ENCODE measurements at regions not wholly inside any gene's neighbourhood (a gene's known extent, or its start where the extent isn't known, plus 50 kb on each side); places are given as distances from the start of the nearest gene placed in this dataset.

- intact Hi-C loops (cut with DNase I) = no loop called here
- TF ChIP-seq, protein P1, sequence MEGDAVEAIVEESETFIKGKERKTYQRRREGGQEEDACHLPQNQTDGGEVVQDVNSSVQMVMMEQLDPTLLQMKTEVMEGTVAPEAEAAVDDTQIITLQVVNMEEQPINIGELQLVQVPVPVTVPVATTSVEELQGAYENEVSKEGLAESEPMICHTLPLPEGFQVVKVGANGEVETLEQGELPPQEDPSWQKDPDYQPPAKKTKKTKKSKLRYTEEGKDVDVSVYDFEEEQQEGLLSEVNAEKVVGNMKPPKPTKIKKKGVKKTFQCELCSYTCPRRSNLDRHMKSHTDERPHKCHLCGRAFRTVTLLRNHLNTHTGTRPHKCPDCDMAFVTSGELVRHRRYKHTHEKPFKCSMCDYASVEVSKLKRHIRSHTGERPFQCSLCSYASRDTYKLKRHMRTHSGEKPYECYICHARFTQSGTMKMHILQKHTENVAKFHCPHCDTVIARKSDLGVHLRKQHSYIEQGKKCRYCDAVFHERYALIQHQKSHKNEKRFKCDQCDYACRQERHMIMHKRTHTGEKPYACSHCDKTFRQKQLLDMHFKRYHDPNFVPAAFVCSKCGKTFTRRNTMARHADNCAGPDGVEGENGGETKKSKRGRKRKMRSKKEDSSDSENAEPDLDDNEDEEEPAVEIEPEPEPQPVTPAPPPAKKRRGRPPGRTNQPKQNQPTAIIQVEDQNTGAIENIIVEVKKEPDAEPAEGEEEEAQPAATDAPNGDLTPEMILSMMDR (IDR thresholded peaks at IDR 0.05) = no peak
- no peak for TF ChIP-seq POLR2A (IDR thresholded peaks at IDR 0.05)
- Histone ChIP-seq H3K4me1 (no peaks in the 10 kb centered on the region), H3K27ac (no peak overlapping the region), H3K36me3 (replicated peaks in 1 of 2; ENCODE audit: insufficient read depth in 1 of 2, low read depth in 2 of 2) (no peaks in the 10 kb centered on the region), H3K27me3 (no peaks in the 10 kb centered on the region), H3K4me3 (no peak overlapping the region), H3K9me3 (no peaks in the 10 kb centered on the region)
- DNase-seq = no peak
- no peak for ATAC-seq
These were observed 398.7 kb downstream of the DSEL start for GRCh38 chr18:67117804-67118203.

DNA sequence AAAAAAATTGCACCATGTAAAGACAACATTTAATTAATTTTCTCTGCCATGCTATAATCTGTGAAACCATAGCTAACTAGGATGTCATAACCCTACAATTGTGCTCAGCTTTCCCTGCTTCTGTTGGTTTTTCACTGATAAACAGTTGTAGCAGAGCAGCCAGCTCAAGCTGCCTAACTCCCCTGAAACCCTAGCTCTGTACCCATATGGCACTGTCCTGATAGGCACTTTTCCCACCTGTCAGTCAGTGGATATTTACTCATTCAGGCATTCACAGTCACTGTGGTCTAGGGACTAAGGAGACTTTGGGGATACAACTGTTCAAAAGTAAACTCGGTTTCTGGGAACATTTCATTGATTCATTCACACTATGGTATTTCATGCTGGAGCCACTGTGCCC, 407.0 kb downstream of the DSEL start:
- TF ChIP-seq, protein P1 (IDR thresholded peaks at IDR 0.05) = no peak
- TF ChIP-seq POLR2A (IDR thresholded peaks at IDR 0.05) = no peak
- no peaks in the 10 kb centered on the region for H3K27me3 ChIP-seq
- intact Hi-C loops (cut with DNase I) = loop anchor here (5.0 kb wide), 1 partner anchor 93 kb away; no protein-coding TSS in a partner anchor
- DNase-seq (peak in 2 of 4 donors; percentile 6 to 25), ATAC-seq (peak; percentile 53)
- H3K36me3 ChIP-seq (replicated peaks in 1 of 2; ENCODE audit: insufficient read depth in 1 of 2, low read depth in 2 of 2) = no peaks in the 10 kb centered on the region
- no peaks in the 10 kb centered on the region for H3K9me3 ChIP-seq
- WGBS, 2 donors = 25 to 32% methylated on average over 1 of the region's 1 CpG
- no peak overlapping the region for H3K4me3 ChIP-seq
- H3K27ac ChIP-seq = no peak overlapping the region
- H3K4me1 ChIP-seq = peaks cover 16% of the 10 kb centered on the region

DNA sequence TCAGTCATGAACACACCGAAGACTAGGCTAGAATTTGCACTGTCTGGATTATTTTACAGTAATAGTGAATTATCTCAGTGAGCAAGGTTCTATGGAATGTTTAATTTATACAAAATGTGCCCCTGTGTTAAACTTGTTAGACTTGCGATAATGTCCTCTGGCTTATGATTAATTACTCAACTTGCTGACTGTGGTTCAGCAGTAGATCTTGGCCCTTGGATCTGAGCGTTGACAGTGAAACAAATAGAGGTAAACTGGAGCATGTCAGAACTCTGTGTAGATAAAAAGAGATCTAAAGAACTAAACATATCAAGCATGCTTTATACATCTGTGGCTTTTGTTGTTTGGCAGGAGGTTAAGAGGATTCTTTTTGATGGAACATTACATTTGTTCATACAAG, 407.6 kb downstream of the DSEL start:
- Histone ChIP-seq H3K9me3 (no peaks in the 10 kb centered on the region), H3K36me3 (replicated peaks in 1 of 2; ENCODE audit: insufficient read depth in 1 of 2, low read depth in 2 of 2) (no peaks in the 10 kb centered on the region), H3K4me1 (peaks cover 16% of the 10 kb centered on the region), H3K27ac (no peak overlapping the region), H3K27me3 (no peaks in the 10 kb centered on the region), H3K4me3 (no peak overlapping the region)
- WGBS, 2 donors = 21 to 24% methylated on average over 3 of the region's 3 CpGs
- intact Hi-C loops (cut with DNase I) = loop anchor here (5.0 kb wide), 1 partner anchor 93 kb away; no protein-coding TSS in a partner anchor
- TF ChIP-seq, protein P1 (IDR thresholded peaks at IDR 0.05) = no peak
- TF ChIP-seq POLR2A (IDR thresholded peaks at IDR 0.05) = no peak
- DNase-seq (no peak), ATAC-seq (no peak)

DNA sequence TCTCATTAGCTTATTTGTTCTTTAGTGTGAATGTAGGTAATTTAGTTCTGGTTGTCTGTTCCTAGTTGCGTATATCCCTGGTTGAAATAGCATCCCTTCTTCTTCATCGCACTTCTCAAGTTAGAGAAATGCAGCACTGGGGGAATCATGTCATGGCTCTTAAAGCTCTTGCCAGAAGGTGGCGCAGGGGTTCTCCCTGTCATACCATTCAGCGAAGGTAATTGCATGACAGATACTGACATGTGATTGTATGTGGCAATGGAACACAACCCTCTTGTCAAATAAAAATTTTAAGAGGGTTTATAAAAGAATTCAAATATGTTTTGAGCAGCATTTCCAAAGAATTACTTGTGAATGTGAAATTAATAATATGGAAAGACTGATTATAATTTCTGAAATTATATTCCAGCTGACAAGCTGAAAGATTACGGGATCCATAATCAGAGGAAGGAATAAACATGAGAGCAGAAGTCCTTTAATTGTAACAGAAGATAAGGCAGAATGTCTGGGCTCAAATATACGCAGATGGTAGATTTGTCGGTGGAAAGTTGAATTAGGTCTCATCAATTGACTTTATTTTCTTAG, 411.7 kb downstream of the DSEL start:
- peak; percentile 87 for ATAC-seq

More for the DNA sequence above, 411.7 kb downstream of the DSEL start:
- TF ChIP-seq, protein P1 (IDR thresholded peaks at IDR 0.05) = peak; percentile 43 to 72 (median 63)
- TF ChIP-seq POLR2A (IDR thresholded peaks at IDR 0.05) = no peak
- no peak overlapping the region for H3K4me3 ChIP-seq
- no peaks in the 10 kb centered on the region for H3K9me3 ChIP-seq
- H3K36me3 ChIP-seq (replicated peaks in 1 of 2; ENCODE audit: insufficient read depth in 1 of 2, low read depth in 2 of 2) = no peaks in the 10 kb centered on the region
- peaks cover 15% of the 10 kb centered on the region for H3K4me1 ChIP-seq
- H3K27ac ChIP-seq = no peak overlapping the region
- peak; percentile 62 to 79 (median 69) for DNase-seq
- 26 to 27% methylated on average over 7 of the region's 7 CpGs for WGBS, 2 donors
- H3K27me3 ChIP-seq = no peaks in the 10 kb centered on the region
- intact Hi-C loops (cut with DNase I) = loop anchor here (5.0 kb wide), 1 partner anchor 98 kb away; no protein-coding TSS in a partner anchor
